Activated CD4-positive, alpha-beta T cell treated with anti-CD3 and anti-CD28 coated beads, Interleukin-2, Interleukin-6, amounts not matched to agents 100 ng/mL and 50 ng/mL, durations not matched to agents 16 hours and 8 hours (primary cell): ENCODE measurements at regions not wholly inside any gene's neighbourhood (a gene's known extent, or its start where the extent isn't known, plus 50 kb on each side); places are given as distances from the start of the nearest gene placed in this dataset.

ENCODE experiments used
- DNase-seq: peaks from one replicate; pipeline ENCODE4 v3.0.0-alpha.2; 2020

GRCh38 chr17:33797181-33797580, 457.9 kb upstream of the CCL2 start:
- DNase-seq: no peak

- DNase-seq: no peak
These were observed 456.8 kb upstream of the CCL2 start for GRCh38 chr17:33798308-33798707.

DNA sequence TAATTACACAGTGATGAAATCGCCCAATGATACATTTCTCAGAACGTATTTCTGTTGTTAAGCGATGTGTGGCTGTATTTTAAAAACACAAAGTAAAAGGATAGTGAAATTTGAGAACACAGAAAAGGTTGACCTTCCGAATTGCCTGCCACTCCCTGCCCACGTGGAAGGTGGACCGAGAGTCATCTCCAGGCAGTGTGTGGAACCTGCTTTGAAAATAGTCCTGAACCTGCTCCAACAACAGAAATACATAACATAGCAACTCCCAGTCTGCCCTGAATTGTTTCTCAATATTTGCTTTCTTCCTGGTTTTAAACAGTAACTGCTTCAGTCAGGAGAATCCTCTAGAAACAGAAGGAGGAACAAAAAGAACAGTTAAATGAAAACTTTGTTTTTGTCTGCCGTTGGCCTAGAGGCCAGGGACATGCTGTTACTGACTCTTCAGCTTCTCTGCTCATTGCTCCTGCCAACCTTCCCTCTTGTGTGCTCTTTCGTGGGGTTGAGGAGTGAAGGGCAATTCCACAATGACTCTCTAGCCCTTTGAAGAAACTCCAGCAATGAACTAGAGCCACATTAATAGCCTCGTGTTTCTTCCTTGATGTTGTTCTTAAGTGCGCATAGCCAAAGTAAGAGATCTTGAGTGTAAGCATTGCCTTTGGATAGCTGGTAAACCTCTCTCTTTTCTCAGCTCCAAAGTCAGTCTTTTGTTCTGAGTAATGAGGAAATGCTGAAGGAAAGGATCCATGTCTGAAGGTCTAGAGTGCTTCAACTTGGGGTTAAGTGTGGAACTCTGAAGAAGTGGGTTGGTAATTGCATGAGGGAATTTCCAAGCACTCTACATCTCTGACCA, 452.5 kb upstream of the CCL2 start:
- no peak for DNase-seq

GRCh38 chr17:33803199-33803685, 451.8 kb upstream of the CCL2 start:
- no peak for DNase-seq

DNA sequence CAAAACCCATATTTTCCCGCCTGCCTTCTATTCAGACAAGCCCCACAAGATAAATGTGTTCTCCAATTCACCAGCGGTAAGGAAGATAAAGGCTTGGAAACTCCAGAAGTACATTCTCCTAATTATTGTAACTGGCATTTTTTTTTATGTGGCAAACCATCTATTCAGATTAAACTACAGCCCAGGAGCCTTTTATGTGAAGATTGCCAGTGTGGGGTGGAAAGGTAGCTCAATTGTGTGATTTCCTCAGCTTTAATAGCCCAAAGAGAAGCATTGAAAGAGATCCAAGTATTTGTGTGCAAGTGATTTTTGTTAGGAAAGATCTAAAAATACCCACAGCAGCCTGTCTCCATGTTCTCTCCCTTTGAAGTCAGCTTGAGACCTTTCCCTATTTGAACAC, 451.4 kb upstream of the CCL2 start:
- no peak for DNase-seq

GRCh38 chr17:33804401-33804800, 450.7 kb upstream of the CCL2 start:
- DNase-seq: no peak

- no peak for DNase-seq
These were observed 448.5 kb upstream of the CCL2 start for GRCh38 chr17:33806631-33807030.

DNA sequence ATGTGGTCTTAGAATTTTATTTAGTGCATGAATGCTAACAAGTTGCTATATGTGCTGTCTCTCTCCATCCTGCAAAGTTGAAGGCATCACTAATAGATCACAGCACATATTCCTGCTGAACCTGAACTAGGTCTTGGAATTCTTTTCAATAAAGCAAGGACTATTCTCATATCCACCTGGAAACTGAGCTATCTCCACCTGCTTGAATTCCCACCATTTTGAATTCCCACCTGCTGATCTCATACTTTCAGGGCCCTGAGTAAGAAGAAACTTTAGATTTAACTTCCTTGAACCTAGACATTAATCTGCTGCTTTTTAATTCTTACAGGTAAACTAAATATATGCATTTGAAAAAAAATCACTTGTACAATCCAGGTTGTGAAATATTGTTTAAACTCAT, 445.3 kb upstream of the CCL2 start:
- DNase-seq: no peak

GRCh38 chr17:33811004-33811760, 443.9 kb upstream of the CCL2 start:
- DNase-seq: no peak

DNA sequence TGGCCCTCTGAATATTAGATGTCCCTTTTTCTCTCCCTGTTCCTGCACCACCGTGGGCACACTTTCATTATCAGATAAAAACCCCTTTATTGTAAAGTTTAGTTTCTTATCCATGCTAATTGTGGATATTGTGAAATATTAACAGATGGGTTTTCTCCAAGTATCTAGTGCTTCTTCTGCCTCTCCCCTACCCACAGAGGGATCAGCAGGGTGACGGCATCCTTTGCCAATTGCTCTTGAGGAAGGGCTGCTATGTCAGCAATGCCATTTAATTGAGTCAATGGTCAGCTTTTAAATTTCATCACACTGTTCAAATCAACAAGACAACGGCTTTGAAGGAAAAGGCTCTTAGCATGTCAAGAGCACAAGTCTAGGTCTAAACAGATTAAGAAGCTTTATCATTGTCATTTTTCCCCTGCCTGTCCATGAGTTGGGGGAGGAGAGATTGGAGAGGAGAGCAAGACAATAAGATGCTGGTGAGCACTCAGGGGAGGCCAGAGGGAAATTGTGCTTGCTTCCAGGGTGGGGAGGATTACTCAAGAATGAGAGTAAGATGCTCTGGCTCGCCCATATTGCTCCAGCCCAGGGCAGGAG, 443.0 kb upstream of the CCL2 start:
- no peak for DNase-seq

GRCh38 chr17:33814852-33815251, 440.2 kb upstream of the CCL2 start:
- no peak for DNase-seq

DNA sequence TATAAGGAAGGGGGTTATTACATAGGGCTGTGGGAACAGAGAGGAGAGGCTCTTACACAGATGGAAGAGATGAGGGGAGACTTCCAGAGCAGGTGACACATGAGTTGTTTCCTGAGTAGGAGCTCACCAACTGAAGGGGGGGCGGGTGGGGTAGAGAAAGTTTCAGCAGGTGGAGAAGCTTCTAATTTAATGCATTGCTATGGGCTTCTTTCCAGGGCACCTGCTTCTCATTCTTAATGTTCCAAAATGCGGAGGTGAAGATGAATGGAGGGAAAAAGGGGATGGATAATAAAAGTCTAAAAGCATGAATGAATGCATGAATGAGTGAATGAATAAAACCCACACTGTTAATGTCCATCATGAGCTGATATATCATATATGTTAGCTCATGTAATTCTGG, 439.0 kb upstream of the CCL2 start:
- DNase-seq: no peak

DNA sequence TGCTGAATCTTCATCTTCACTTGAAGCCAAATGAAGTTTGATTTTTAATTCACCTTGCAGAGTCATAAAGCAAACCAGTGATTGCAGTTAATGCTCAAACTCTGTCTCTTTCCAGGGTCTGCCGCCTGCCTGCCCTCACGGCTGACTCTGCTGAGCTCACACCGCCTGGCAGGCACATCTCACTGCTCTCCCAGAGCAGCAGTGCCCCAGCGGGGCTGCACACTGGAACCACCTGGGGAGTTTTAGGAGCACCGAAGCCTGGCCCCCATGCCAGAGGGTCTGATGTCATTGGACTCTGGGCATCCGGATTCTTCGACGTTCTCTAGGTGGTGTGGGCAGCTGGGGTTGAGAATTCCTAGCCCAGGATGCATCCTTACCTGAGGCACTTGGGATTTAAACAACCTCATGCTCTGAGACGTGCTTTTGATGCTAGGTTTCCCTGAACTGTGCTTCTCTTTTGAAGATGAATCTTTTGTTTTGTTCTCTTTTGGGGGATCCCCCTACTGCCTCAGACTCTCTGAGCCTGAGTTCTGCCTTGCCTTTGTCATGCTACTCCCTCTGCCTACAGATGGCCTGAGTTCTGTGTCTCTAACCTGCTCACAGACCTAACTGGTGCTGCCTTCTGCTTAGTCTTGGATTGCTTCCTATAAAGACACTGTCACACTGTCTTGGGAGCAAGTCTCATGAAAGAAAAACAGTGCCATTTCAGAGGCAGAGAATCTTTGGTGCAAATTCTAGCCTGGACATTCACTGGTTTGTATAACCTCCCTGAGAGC, 438.1 kb upstream of the CCL2 start:
- no peak for DNase-seq

DNA sequence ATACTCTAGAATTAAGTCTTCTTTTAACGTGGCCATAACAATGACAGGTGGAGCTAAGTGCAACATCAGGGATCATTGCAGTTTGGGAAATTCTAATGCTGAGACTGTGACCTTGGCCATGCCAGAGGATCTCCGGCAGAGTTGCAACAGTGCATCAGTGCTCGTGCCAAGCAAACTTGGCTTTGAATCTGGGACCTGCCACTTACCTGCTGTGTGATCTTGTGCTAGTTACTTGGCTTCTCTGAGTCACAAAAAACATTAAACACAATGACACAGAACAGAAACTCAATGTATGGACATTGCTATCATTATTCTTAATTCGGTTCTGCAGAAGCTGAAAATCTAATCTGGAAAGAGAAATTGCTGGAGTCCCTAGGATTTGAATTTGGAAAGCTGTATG, 435.5 kb upstream of the CCL2 start:
- DNase-seq: no peak

- no peak for DNase-seq
These were observed 422.8 kb upstream of the CCL2 start for GRCh38 chr17:33832262-33832661.

GRCh38 chr17:33837281-33837680, 417.8 kb upstream of the CCL2 start:
- no peak for DNase-seq

- no peak for DNase-seq
These were observed 416.8 kb upstream of the CCL2 start for GRCh38 chr17:33838281-33838680.

GRCh38 chr17:33847900-33848299, 407.2 kb upstream of the CCL2 start:
- no peak for DNase-seq

DNA sequence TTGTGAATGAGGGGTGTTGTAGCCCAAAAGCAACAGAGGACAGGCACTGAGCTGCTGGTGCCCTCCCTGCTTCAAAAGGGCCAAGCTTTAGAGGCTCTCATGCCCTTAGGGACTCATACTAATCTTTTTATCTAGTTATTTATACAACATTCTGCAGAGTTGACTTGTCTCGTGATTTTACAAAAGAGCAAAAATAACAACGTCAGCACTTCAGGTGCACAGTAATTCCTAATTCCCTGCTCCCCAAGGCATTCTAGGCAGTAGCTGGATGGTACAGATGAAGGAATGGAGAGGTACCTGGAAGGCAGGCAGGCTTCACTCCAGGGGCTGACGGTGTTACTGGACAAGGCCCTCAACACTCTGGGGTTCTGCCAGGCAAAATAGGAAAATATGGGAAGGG, 406.7 kb upstream of the CCL2 start:
- DNase-seq: no peak

GRCh38 chr17:33854596-33854995, 400.5 kb upstream of the CCL2 start:
- no peak for DNase-seq

DNA sequence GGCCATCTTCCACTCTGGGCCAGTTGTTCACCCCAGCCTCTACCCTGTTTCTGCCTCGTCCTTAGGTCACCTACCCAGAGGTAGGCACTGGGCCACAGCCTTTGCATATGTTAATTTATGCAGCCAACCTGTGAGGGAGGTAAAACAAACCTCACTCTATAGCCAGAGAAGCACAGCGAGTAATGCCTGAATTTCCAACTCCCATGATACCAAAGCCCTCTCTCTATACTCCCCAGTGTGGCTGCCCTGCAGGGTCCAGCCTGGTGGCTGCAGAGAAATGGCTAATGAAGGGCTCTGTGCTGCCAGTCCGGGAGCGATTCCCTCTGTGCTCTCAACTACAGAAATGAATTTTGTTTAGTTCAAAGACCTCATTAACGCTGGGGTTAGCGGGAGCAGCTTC, 397.0 kb upstream of the CCL2 start:
- no peak for DNase-seq

DNA sequence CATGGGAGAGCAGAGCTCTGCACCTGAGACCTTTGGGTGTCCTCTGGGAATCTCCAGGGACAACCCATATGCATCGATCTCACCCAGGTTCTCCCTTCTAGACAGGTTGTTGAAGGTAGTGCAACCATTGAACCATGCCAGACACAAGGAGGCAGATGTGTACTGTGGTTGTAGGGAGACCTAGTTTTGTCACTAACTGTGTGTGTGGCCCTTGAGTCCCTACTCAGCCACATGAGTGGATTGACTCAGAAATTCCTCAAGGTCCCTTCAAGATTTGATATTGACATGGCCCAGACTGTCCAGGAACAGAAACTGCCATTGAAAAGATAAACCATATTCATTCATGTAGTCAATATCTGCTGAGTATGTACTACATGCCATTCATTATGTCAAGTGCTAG, 396.4 kb upstream of the CCL2 start:
- DNase-seq: no peak
